Left cardiac atrium (tissue), 4 donors: ENCODE measurements at regions not wholly inside any gene's neighbourhood (a gene's known extent, or its start where the extent isn't known, plus 50 kb on each side); places are given as distances from the start of the nearest gene placed in this dataset.

Experiments
- ATAC-seq, 2 donors: fragments of 200-7000 bp; cut with Tn5 transposase; one replicate each; pipeline ENCODE4 v1.9.1; 2020; ENCODE audit warnings: mild to moderate bottlenecking in 2 of 2, moderate library complexity in 2 of 2
- DNase-seq: peaks from one replicate; pipeline ENCODE4 v3.0.0-alpha.2; 2020
- intact Hi-C, 2 donors: fragments of 100-400 bp; cut with DNase I; formaldehyde crosslinking; loops; one replicate each; pipeline versions ENCODE4 v1.14.1 to v1.15.1; 2022 to 2023
- donor health status: DM: no; HTN: yes; CAD: no.
- donor health status: DM: no; HTN: yes; CAD: no; lungs with severe emphysema.
- donor health status: DM: yes; HTN: yes; CAD: no.
- donor health status: Dilated cardiomyopathy.

GRCh38 chr15:77786181-77786890, 153.6 kb upstream of the LINGO1 start:
- no peak for DNase-seq

GRCh38 chr15:77784361-77785292, 151.9 kb upstream of the LINGO1 start:
- DNase-seq (no peak), ATAC-seq (peak in 1 of 2 donors; percentile 19)
- intact Hi-C loops = no loop called here

More at GRCh38 chr15:77786181-77786890, 153.6 kb upstream of the LINGO1 start:
- ATAC-seq = no peak
- intact Hi-C loops = no loop called here

GRCh38 chr15:77783636-77784035, 150.9 kb upstream of the LINGO1 start:
- intact Hi-C loops = no loop called here

GRCh38 chr15:77782691-77783090, 150.0 kb upstream of the LINGO1 start:
- intact Hi-C loops = no loop called here
- no peak for ATAC-seq
- no peak for DNase-seq

More at GRCh38 chr15:77783636-77784035, 150.9 kb upstream of the LINGO1 start:
- DNase-seq = no peak
- no peak for ATAC-seq

GRCh38 chr15:77781946-77782240, 149.2 kb upstream of the LINGO1 start:
- no peak for ATAC-seq
- intact Hi-C loops = no loop called here
- DNase-seq = no peak

- DNase-seq (no peak), ATAC-seq (no peak)
- intact Hi-C loops = no loop called here
These were observed 148.6 kb upstream of the LINGO1 start for GRCh38 chr15:77781151-77781945.

- intact Hi-C loops = no loop called here
- ATAC-seq (no peak), DNase-seq (no peak)
These were observed 146.1 kb upstream of the LINGO1 start for GRCh38 chr15:77778802-77779201.

- ATAC-seq = no peak
- intact Hi-C loops = no loop called here
- no peak for DNase-seq
These were observed 143.1 kb upstream of the LINGO1 start for GRCh38 chr15:77775837-77776236.

GRCh38 chr15:77775373-77775772, 142.7 kb upstream of the LINGO1 start:
- intact Hi-C loops = no loop called here
- no peak for ATAC-seq

GRCh38 chr15:77774350-77774749, 141.6 kb upstream of the LINGO1 start:
- no peak for ATAC-seq
- intact Hi-C loops = no loop called here
- no peak for DNase-seq

More at GRCh38 chr15:77775373-77775772, 142.7 kb upstream of the LINGO1 start:
- no peak for DNase-seq

GRCh38 chr15:77773903-77774302, 141.2 kb upstream of the LINGO1 start:
- DNase-seq (no peak), ATAC-seq (no peak)
- intact Hi-C loops = no loop called here

GRCh38 chr15:77772641-77773402, 140.1 kb upstream of the LINGO1 start:
- intact Hi-C loops = no loop called here
- DNase-seq (no peak), ATAC-seq (no peak)

GRCh38 chr15:77771616-77772015, 138.9 kb upstream of the LINGO1 start:
- ATAC-seq (no peak), DNase-seq (no peak)
- intact Hi-C loops = no loop called here

GRCh38 chr15:77769700-77770099, 137.0 kb upstream of the LINGO1 start:
- ATAC-seq (no peak), DNase-seq (no peak)
- intact Hi-C loops = no loop called here

- no peak for DNase-seq
- ATAC-seq = no peak
These were observed 135.9 kb upstream of the LINGO1 start for GRCh38 chr15:77768521-77769078.

GRCh38 chr15:77768107-77768506, 135.4 kb upstream of the LINGO1 start:
- ATAC-seq = no peak
- DNase-seq = no peak
- intact Hi-C loops = no loop called here

More at GRCh38 chr15:77768521-77769078, 135.9 kb upstream of the LINGO1 start:
- intact Hi-C loops = no loop called here

GRCh38 chr15:77764095-77764494, 131.4 kb upstream of the LINGO1 start:
- no peak for ATAC-seq
- DNase-seq = no peak
- intact Hi-C loops = no loop called here

- intact Hi-C loops = no loop called here
- DNase-seq (no peak), ATAC-seq (no peak)
These were observed 130.1 kb upstream of the LINGO1 start for GRCh38 chr15:77762747-77763355.
